ENCODE measurements at regions not wholly inside any gene's neighbourhood (a gene's known extent, or its start where the extent isn't known, plus 50 kb on each side); places are given as distances from the start of the nearest gene placed in this dataset.

DNA sequence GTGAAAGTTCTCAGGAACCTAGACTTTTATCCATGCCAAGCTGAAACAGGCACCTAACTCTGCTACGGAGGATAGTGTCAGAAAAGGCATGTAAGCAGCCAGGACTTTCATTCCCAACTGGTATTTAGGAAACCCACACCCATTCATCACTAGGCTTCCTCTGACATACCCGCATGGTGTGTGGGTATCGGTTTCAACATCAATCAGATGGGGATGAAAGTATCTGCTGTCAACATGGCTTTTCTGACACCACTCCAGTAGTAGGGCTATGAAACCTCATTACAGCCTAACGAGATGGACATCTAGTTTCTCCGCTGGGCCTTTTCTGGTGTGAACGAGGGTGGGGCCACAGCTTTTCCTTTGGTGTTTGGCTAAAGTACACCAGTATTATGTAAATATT lies 1178.3 kb downstream of the CDH11 start:
- H3K27me3 ChIP-seq (ENCODE audit: insufficient read depth, low read length), result no peaks in the 10 kb centered on the region
- no peak overlapping the region for H2AFZ ChIP-seq (ENCODE audit: low read length, unreplicated experiment)
- no peak overlapping the region for H3K4me3 ChIP-seq (ENCODE audit: low read depth, low read length)
- no peak overlapping the region for H3K27ac ChIP-seq (ENCODE audit: low read depth, low read length)
- H3K4me1 ChIP-seq (ENCODE audit: control insufficient read depth, insufficient read depth, low read length, unreplicated experiment), result no peaks in the 10 kb centered on the region
- H3K36me3 ChIP-seq (ENCODE audit: insufficient read depth, low read length), result no peaks in the 10 kb centered on the region
- no peaks in the 10 kb centered on the region for H3K79me2 ChIP-seq (ENCODE audit: control insufficient read depth, insufficient read depth, low read length, unreplicated experiment)

DNA sequence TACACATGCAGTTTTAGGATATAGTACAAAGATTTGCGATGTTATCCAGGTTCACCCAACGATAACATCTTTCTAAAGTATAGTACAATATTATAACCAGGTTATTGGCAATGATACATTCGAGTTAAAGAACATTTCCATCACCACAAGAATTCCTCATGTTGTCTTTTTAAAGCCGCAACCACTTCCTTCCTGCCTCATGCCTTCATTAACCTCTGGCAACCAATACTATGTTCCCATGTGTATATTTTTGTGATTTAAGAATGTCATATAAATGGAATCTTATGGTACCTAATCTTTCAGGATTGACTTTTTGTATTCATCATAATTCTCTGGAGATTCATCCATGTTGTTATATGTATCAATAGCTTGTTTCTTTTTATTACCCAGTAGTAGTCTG lies 1183.2 kb downstream of the CDH11 start:
- no peaks in the 10 kb centered on the region for H3K79me2 ChIP-seq (ENCODE audit: control insufficient read depth, insufficient read depth, low read length, unreplicated experiment)
- no peak overlapping the region for H2AFZ ChIP-seq (ENCODE audit: low read length, unreplicated experiment)
- no peaks in the 10 kb centered on the region for H3K27me3 ChIP-seq (ENCODE audit: insufficient read depth, low read length)
- H3K36me3 ChIP-seq (ENCODE audit: insufficient read depth, low read length), result no peaks in the 10 kb centered on the region
- no peak overlapping the region for H3K4me3 ChIP-seq (ENCODE audit: low read depth, low read length)
- no peak overlapping the region for H3K27ac ChIP-seq (ENCODE audit: low read depth, low read length)
- H3K4me1 ChIP-seq (ENCODE audit: control insufficient read depth, insufficient read depth, low read length, unreplicated experiment), result no peaks in the 10 kb centered on the region

DNA sequence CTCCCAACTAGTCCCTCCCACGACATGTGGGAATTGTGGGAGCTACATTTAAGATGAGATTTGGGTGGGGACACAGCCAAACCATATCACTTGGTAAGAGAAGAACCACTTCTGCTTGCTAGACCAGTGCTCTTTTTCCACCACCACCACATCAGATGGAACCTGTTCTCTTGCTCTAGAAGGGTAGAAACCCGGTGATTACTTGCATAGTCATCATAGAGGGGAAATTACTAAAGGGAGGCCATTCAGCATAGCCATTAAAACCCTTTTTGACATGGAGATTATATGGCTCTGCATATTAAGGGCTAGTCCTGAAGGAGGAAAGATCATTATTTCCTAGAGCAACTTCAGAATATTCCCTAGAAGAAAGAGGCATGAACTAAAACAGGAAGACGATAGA lies 1188.0 kb downstream of the CDH11 start:
- Histone ChIP-seq H2AFZ (ENCODE audit: low read length, unreplicated experiment) (no peak overlapping the region), H3K4me3 (ENCODE audit: low read depth, low read length) (no peak overlapping the region), H3K27ac (ENCODE audit: low read depth, low read length) (no peak overlapping the region), H3K27me3 (ENCODE audit: insufficient read depth, low read length) (no peaks in the 10 kb centered on the region), H3K4me1 (ENCODE audit: control insufficient read depth, insufficient read depth, low read length, unreplicated experiment) (no peaks in the 10 kb centered on the region), H3K79me2 (ENCODE audit: control insufficient read depth, insufficient read depth, low read length, unreplicated experiment) (no peaks in the 10 kb centered on the region), H3K36me3 (ENCODE audit: insufficient read depth, low read length) (no peaks in the 10 kb centered on the region)

DNA sequence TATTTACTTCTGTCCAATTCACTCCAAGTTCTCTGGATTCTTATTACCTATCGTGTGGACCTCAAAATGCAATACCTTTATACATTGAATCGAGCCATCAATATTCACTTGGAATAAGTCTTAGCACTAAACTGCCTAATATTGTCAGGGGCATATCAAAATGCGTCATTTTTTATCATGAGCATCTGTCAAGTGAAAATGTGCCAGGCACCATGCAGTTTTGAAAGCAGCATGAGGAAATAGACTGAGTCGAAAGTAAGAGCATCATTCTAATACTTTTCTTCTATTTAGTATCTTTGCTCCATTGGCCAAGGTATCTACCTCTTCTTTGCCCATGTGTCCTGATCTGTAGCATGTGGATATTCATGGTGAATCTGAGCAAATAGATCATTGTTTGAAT lies 1193.4 kb downstream of the CDH11 start:
- Histone ChIP-seq H2AFZ (ENCODE audit: low read length, unreplicated experiment) (no peak overlapping the region), H3K4me3 (ENCODE audit: low read depth, low read length) (no peak overlapping the region), H3K36me3 (ENCODE audit: insufficient read depth, low read length) (no peaks in the 10 kb centered on the region), H3K4me1 (ENCODE audit: control insufficient read depth, insufficient read depth, low read length, unreplicated experiment) (no peaks in the 10 kb centered on the region), H3K79me2 (ENCODE audit: control insufficient read depth, insufficient read depth, low read length, unreplicated experiment) (no peaks in the 10 kb centered on the region), H3K27me3 (ENCODE audit: insufficient read depth, low read length) (no peaks in the 10 kb centered on the region), H3K27ac (ENCODE audit: low read depth, low read length) (no peak overlapping the region)

DNA sequence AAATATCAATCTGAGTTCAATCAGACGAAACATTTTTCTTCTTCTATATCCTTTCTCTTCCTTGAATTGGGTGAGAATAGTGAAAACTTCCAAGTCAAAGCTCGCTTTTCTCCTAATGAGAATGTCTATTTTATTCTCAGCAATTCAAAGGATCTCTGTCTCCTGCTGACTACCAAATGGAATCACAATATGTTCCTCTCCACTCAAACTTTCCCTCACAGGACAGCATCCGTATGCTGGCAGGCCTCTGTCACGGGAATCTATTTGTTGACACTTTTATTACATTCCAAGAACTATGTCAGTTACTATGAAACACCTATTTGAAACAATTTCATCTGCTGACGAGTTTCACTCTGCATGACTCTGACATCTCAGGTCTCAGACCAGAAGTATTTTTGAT lies 1196.6 kb downstream of the CDH11 start:
- no peak overlapping the region for H3K4me3 ChIP-seq (ENCODE audit: low read depth, low read length)
- no peak overlapping the region for H2AFZ ChIP-seq (ENCODE audit: low read length, unreplicated experiment)
- no peaks in the 10 kb centered on the region for H3K4me1 ChIP-seq (ENCODE audit: control insufficient read depth, insufficient read depth, low read length, unreplicated experiment)
- no peaks in the 10 kb centered on the region for H3K27me3 ChIP-seq (ENCODE audit: insufficient read depth, low read length)
- H3K36me3 ChIP-seq (ENCODE audit: insufficient read depth, low read length), result no peaks in the 10 kb centered on the region
- H3K27ac ChIP-seq (ENCODE audit: low read depth, low read length), result no peak overlapping the region
- H3K79me2 ChIP-seq (ENCODE audit: control insufficient read depth, insufficient read depth, low read length, unreplicated experiment), result no peaks in the 10 kb centered on the region

DNA sequence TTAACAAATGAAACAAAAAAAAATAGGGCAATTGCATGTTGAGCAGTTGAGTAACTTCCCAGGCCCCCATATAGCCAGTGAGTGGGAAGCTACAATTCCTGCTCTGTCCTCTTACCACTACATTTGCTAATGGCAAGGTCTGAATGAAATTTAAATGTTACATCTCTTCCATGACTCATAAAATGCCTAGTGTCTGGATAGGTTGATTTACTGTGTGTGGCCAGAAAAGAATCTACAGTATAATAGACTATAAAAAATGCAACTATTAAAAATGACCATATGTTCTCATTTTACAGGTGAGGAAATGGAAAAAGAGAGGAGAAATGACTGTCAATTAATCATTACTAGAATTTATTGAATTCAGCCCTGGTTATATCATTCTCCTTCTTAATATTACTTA lies 1199.3 kb downstream of the CDH11 start:
- Histone ChIP-seq H3K27me3 (ENCODE audit: insufficient read depth, low read length) (no peaks in the 10 kb centered on the region), H2AFZ (ENCODE audit: low read length, unreplicated experiment) (no peak overlapping the region), H3K27ac (ENCODE audit: low read depth, low read length) (no peak overlapping the region), H3K4me1 (ENCODE audit: control insufficient read depth, insufficient read depth, low read length, unreplicated experiment) (no peaks in the 10 kb centered on the region), H3K4me3 (ENCODE audit: low read depth, low read length) (no peak overlapping the region), H3K79me2 (ENCODE audit: control insufficient read depth, insufficient read depth, low read length, unreplicated experiment) (no peaks in the 10 kb centered on the region), H3K36me3 (ENCODE audit: insufficient read depth, low read length) (no peaks in the 10 kb centered on the region)

DNA sequence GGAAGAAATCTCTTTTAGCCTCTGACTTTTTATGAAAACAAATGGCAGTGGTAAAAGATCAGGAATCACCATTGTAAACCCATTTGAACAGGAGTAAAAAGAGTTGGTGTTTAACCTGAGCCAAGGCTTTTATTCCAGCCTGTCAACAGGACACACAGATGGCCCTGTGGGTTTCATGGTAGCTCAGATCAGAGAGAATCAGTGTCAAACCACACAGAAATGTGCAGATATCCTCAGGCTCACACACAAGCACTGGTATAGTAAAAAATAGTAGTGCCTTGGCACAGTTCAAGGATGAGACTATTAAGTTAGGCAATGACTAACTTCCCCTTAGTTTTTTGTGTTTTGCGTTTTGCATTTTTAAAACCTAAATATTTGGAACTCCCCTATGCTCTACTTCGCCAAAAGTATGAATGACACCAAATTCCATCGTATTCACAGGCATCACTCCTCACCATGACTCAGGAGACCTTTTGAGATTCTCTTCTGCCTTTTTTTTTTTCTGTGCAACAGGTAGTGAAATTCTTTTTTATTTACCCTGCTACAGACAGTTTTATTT lies 1200.0 kb downstream of the CDH11 start:
- Histone ChIP-seq H3K27me3 (ENCODE audit: insufficient read depth, low read length) (no peaks in the 10 kb centered on the region), H2AFZ (ENCODE audit: low read length, unreplicated experiment) (no peak overlapping the region), H3K4me3 (ENCODE audit: low read depth, low read length) (no peak overlapping the region), H3K4me1 (ENCODE audit: control insufficient read depth, insufficient read depth, low read length, unreplicated experiment) (no peaks in the 10 kb centered on the region), H3K79me2 (ENCODE audit: control insufficient read depth, insufficient read depth, low read length, unreplicated experiment) (no peaks in the 10 kb centered on the region), H3K36me3 (ENCODE audit: insufficient read depth, low read length) (no peaks in the 10 kb centered on the region), H3K27ac (ENCODE audit: low read depth, low read length) (no peak overlapping the region)

DNA sequence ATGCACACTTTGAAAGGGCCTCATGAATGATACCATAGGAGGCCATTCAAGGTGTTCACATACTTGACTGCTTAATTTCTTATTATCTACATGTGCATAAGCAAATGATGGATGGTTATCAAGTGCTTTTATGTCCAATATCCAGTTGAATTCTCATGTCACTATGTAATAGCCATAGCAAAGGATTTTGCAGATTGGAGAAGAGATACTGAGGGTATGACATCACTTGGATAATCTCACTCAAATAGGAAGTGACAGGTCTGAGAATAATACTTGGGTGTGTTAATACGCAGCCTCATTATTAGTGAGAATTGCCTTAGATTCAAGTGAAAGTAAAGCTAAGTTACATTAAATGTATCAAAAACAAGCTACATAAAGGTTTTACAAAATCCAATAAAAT lies 1208.6 kb downstream of the CDH11 start:
- Histone ChIP-seq H3K27me3 (ENCODE audit: insufficient read depth, low read length) (no peaks in the 10 kb centered on the region), H2AFZ (ENCODE audit: low read length, unreplicated experiment) (no peak overlapping the region), H3K79me2 (ENCODE audit: control insufficient read depth, insufficient read depth, low read length, unreplicated experiment) (no peaks in the 10 kb centered on the region), H3K36me3 (ENCODE audit: insufficient read depth, low read length) (no peaks in the 10 kb centered on the region), H3K27ac (ENCODE audit: low read depth, low read length) (no peak overlapping the region), H3K4me1 (ENCODE audit: control insufficient read depth, insufficient read depth, low read length, unreplicated experiment) (no peaks in the 10 kb centered on the region), H3K4me3 (ENCODE audit: low read depth, low read length) (no peak overlapping the region)

DNA sequence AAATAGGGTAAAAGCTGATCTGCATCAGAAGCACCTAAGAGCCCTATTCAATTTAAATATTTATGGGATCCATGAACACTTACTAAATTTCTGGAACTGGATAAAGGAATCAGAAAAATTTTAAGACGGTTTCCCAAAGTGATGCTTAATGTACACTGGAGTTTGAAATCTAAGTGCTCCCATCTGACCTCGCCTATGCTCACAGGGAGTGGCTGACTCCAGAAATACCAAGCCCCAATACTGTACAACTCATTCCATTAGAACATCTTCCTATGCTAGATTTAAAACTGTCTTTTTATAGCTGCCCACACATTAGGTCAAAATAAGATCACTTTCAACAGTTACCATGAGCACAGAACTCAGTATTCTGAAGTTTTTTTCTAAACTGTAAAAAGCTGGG lies 1214.6 kb downstream of the CDH11 start:
- Histone ChIP-seq H3K79me2 (ENCODE audit: control insufficient read depth, insufficient read depth, low read length, unreplicated experiment) (no peaks in the 10 kb centered on the region), H3K4me1 (ENCODE audit: control insufficient read depth, insufficient read depth, low read length, unreplicated experiment) (no peaks in the 10 kb centered on the region), H2AFZ (ENCODE audit: low read length, unreplicated experiment) (no peak overlapping the region), H3K27ac (ENCODE audit: low read depth, low read length) (no peak overlapping the region), H3K4me3 (ENCODE audit: low read depth, low read length) (no peak overlapping the region), H3K36me3 (ENCODE audit: insufficient read depth, low read length) (no peaks in the 10 kb centered on the region), H3K27me3 (ENCODE audit: insufficient read depth, low read length) (no peaks in the 10 kb centered on the region)

DNA sequence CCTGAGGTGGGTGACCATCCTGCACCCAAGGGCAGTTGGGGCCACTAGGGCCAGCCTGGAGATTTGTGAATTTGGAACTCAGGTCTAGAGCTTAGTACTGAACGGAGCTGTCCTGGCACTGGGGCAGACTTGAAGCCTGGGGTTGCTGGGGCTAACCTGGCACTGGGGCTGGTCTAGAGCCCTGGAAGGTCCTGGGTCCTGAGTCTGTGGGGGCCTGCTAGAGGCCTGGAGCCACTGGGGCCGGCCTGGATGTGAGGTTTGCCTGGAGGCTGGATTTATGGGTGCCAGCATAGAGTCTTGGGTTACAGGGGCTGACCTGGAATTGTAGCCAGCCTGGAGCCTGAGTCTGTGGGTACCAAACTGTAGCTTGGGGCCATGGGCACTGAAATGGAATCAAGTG lies 1216.9 kb downstream of the CDH11 start:
- H3K4me1 ChIP-seq (ENCODE audit: control insufficient read depth, insufficient read depth, low read length, unreplicated experiment), result no peaks in the 10 kb centered on the region
- H3K36me3 ChIP-seq (ENCODE audit: insufficient read depth, low read length), result no peaks in the 10 kb centered on the region
- no peak overlapping the region for H3K4me3 ChIP-seq (ENCODE audit: low read depth, low read length)
- no peaks in the 10 kb centered on the region for H3K27me3 ChIP-seq (ENCODE audit: insufficient read depth, low read length)
- no peak overlapping the region for H3K27ac ChIP-seq (ENCODE audit: low read depth, low read length)
- H2AFZ ChIP-seq (ENCODE audit: low read length, unreplicated experiment), result no peak overlapping the region
- no peaks in the 10 kb centered on the region for H3K79me2 ChIP-seq (ENCODE audit: control insufficient read depth, insufficient read depth, low read length, unreplicated experiment)

DNA sequence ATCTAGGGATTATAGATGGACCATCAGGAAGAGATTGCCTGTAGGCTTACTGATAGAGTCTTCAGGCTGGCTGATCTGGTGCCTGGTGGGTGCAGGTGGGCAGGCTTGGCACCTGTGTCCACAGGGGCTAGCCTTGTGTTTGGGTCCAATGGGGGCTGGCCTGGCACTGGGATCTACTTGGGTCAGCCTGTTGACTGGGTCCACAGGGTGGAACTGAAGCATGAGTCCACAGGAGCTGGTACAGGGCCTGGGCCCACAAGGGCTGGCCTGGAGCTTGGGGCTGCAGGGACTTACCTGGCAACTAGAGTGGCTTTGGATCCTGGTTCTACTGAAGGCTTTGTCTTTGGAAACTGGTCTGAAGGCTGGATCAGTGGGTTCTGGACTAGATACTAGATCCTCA lies 1217.7 kb downstream of the CDH11 start:
- H3K36me3 ChIP-seq (ENCODE audit: insufficient read depth, low read length), result no peaks in the 10 kb centered on the region
- H3K27me3 ChIP-seq (ENCODE audit: insufficient read depth, low read length), result no peaks in the 10 kb centered on the region
- H3K27ac ChIP-seq (ENCODE audit: low read depth, low read length), result no peak overlapping the region

More for the DNA sequence above, 1217.7 kb downstream of the CDH11 start:
- no peaks in the 10 kb centered on the region for H3K79me2 ChIP-seq (ENCODE audit: control insufficient read depth, insufficient read depth, low read length, unreplicated experiment)
- H2AFZ ChIP-seq (ENCODE audit: low read length, unreplicated experiment), result no peak overlapping the region
- H3K4me3 ChIP-seq (ENCODE audit: low read depth, low read length), result no peak overlapping the region
- no peaks in the 10 kb centered on the region for H3K4me1 ChIP-seq (ENCODE audit: control insufficient read depth, insufficient read depth, low read length, unreplicated experiment)

All from ACC112 (cell line).